ENCODE measurements at regions not wholly inside any gene's neighbourhood (a gene's known extent, or its start where the extent isn't known, plus 50 kb on each side); places are given as distances from the start of the nearest gene placed in this dataset.

GRCh38 chr11:70618431-70619101 is 220.2 kb downstream of the CTTN start:
- no peak overlapping the region for H3K27ac ChIP-seq (ENCODE audit: low read depth, low read length)
- no peaks in the 10 kb centered on the region for H3K27me3 ChIP-seq (ENCODE audit: control insufficient read depth, insufficient read depth, low read length)
- POLR2A ChIA-PET: no interaction called here
- CTCF ChIA-PET: no interaction called here
- TF ChIP-seq CTCF (IDR thresholded peaks at IDR 0.05; ENCODE audit: low read depth, low read length): no peak
- peaks cover 89% of the 10 kb centered on the region for H3K9me3 ChIP-seq (ENCODE audit: control insufficient read depth, insufficient read depth, low read length)
- no peak overlapping the region for H3K4me3 ChIP-seq (ENCODE audit: low read depth, low read length)
- no peak for DNase-seq (ENCODE audit: low read depth, low spot score)

- no peaks in the 10 kb centered on the region for H3K27me3 ChIP-seq (ENCODE audit: control insufficient read depth, insufficient read depth, low read length)
- CTCF ChIA-PET: no interaction called here
- H3K4me3 ChIP-seq (ENCODE audit: low read depth, low read length): no peak overlapping the region
- TF ChIP-seq CTCF (IDR thresholded peaks at IDR 0.05; ENCODE audit: low read depth, low read length): no peak
- DNase-seq (ENCODE audit: low read depth, low spot score): no peak
- H3K27ac ChIP-seq (ENCODE audit: low read depth, low read length): no peak overlapping the region
- H3K9me3 ChIP-seq (ENCODE audit: control insufficient read depth, insufficient read depth, low read length): peaks cover 92% of the 10 kb centered on the region
- POLR2A ChIA-PET: no interaction called here
Measured at GRCh38 chr11:70619591-70619990, 221.3 kb downstream of the CTTN start.

GRCh38 chr11:70620510-70621184 is 222.3 kb downstream of the CTTN start:
- Histone ChIP-seq H3K9me3 (ENCODE audit: control insufficient read depth, insufficient read depth, low read length) (peaks cover 92% of the 10 kb centered on the region), H3K27ac (ENCODE audit: low read depth, low read length) (no peak overlapping the region), H3K4me3 (ENCODE audit: low read depth, low read length) (no peak overlapping the region), H3K27me3 (ENCODE audit: control insufficient read depth, insufficient read depth, low read length) (no peaks in the 10 kb centered on the region)
- TF ChIP-seq CTCF (IDR thresholded peaks at IDR 0.05; ENCODE audit: low read depth, low read length): no peak
- POLR2A ChIA-PET: no interaction called here
- no peak for DNase-seq (ENCODE audit: low read depth, low spot score)
- CTCF ChIA-PET: no interaction called here

GRCh38 chr11:70621241-70621640 is 222.9 kb downstream of the CTTN start:
- H3K4me3 ChIP-seq (ENCODE audit: low read depth, low read length): no peak overlapping the region
- ChIA-PET CTCF (no interaction called here), POLR2A (no interaction called here)
- DNase-seq (ENCODE audit: low read depth, low spot score): no peak
- H3K27me3 ChIP-seq (ENCODE audit: control insufficient read depth, insufficient read depth, low read length): no peaks in the 10 kb centered on the region
- peaks cover 90% of the 10 kb centered on the region for H3K9me3 ChIP-seq (ENCODE audit: control insufficient read depth, insufficient read depth, low read length)
- no peak overlapping the region for H3K27ac ChIP-seq (ENCODE audit: low read depth, low read length)
- no peak for TF ChIP-seq CTCF (IDR thresholded peaks at IDR 0.05; ENCODE audit: low read depth, low read length)

- ChIA-PET CTCF (no interaction called here), POLR2A (no interaction called here)
- Histone ChIP-seq H3K9me3 (ENCODE audit: control insufficient read depth, insufficient read depth, low read length) (peaks cover 89% of the 10 kb centered on the region), H3K4me3 (ENCODE audit: low read depth, low read length) (no peak overlapping the region), H3K27me3 (ENCODE audit: control insufficient read depth, insufficient read depth, low read length) (no peaks in the 10 kb centered on the region), H3K27ac (ENCODE audit: low read depth, low read length) (no peak overlapping the region)
- DNase-seq (ENCODE audit: low read depth, low spot score): no peak
- no peak for TF ChIP-seq CTCF (IDR thresholded peaks at IDR 0.05; ENCODE audit: low read depth, low read length)
Measured at GRCh38 chr11:70622091-70622490, 223.8 kb downstream of the CTTN start.

Measured in AG04450 (cell line).